HG03571 (cell line): ENCODE measurements at regions not wholly inside any gene's neighbourhood (a gene's known extent, or its start where the extent isn't known, plus 50 kb on each side); places are given as distances from the start of the nearest gene placed in this dataset.
"Not testable (repeated sequence)": the region's sequence is repeated elsewhere in the genome, so short reads cannot be mapped to it uniquely, and the experiment has no call there.

Experiments
- ATAC-seq: cut with Tn5 transposase; IDR thresholded peaks from one replicate; pipeline ENCODE4 v1.9.1; 2021; ENCODE audit not compliant: unreplicated experiment

- no peak for ATAC-seq
Measured at GRCh38 chr5:102663749-102664530, 91.2 kb upstream of the PAM start.

GRCh38 chr5:102664616-102665335 lies 90.3 kb upstream of the PAM start:
- ATAC-seq, result no peak

GRCh38 chr5:102666164-102666946 lies 88.8 kb upstream of the PAM start:
- ATAC-seq, result no peak

GRCh38 chr5:102668220-102668932 lies 86.7 kb upstream of the PAM start:
- ATAC-seq, result no peak

- no peak for ATAC-seq
Measured at GRCh38 chr5:102670224-102670836, 84.8 kb upstream of the PAM start.

- not testable (repeated sequence) for ATAC-seq
Measured at GRCh38 chr5:102671033-102671734, 83.9 kb upstream of the PAM start.

GRCh38 chr5:102678267-102679058 lies 76.6 kb upstream of the PAM start:
- ATAC-seq, result no peak

- peak; percentile 89 for ATAC-seq
Measured at GRCh38 chr5:102681403-102681983, 73.6 kb upstream of the PAM start.

GRCh38 chr5:102682101-102682647 lies 72.9 kb upstream of the PAM start:
- no peak for ATAC-seq

- ATAC-seq, result not testable (repeated sequence)
Measured at GRCh38 chr5:102688076-102688475, 67.0 kb upstream of the PAM start.

- not testable (repeated sequence) for ATAC-seq
Measured at GRCh38 chr5:102688581-102689342, 66.3 kb upstream of the PAM start.

GRCh38 chr5:102690910-102691309 lies 64.2 kb upstream of the PAM start:
- ATAC-seq, result no peak

GRCh38 chr5:102691434-102691833 lies 63.7 kb upstream of the PAM start:
- no peak for ATAC-seq

- no peak for ATAC-seq
Measured at GRCh38 chr5:102700120-102700831, 54.8 kb upstream of the PAM start.

GRCh38 chr5:102700916-102701315 lies 54.2 kb upstream of the PAM start:
- ATAC-seq, result no peak

GRCh38 chr5:102701748-102702147 lies 53.4 kb upstream of the PAM start:
- no peak for ATAC-seq
